MV-4-11 (cell line): ENCODE measurements at regions not wholly inside any gene's neighbourhood (a gene's known extent, or its start where the extent isn't known, plus 50 kb on each side); places are given as distances from the start of the nearest gene placed in this dataset.
"Not testable (repeated sequence)": the region's sequence is repeated elsewhere in the genome, so short reads cannot be mapped to it uniquely, and the experiment has no call there.

Source experiments
- DNase-seq: peaks from one replicate; lab custom pipeline; 2025; lab: John Stamatoyannopoulos, UW

DNA sequence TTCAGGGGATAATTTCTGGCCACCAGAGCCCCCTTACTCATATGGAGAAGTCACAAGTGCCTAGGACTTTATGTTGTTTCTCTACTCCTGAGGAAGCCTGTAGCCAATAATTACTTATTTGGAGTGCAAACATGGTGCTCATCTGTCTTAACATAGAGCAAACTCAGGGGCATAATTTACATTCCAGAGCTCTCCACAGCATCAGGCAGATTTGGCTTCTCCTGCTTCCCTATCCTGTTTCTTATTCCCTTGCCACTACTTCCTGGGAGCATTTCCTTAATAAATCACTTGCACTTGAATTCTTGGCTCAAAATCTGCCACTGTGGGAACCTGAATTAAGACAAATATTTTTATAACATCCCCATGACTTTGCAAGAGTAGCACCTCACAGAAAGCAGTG, 960.9 kb downstream of the SOCS6 start:
- no peak for DNase-seq

DNA sequence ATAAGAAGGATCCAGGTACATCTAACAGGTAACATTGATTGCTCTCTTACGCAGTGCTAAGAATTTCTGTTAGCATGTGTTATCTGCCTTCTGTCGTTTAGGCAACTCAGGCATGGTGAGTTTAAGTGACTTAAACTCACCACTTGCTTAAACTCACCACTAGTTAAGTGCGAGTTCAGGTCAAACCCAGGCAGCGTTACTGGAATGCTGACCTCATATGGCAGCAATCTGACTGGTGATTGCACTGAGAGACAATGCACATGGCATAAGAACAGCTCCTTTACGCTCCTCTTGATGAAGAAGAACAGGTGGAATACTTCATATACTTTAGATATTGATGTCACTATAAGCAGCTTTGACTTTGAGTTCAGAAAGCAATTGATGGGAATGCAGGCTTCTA, 954.1 kb downstream of the SOCS6 start:
- DNase-seq, result no peak

DNA sequence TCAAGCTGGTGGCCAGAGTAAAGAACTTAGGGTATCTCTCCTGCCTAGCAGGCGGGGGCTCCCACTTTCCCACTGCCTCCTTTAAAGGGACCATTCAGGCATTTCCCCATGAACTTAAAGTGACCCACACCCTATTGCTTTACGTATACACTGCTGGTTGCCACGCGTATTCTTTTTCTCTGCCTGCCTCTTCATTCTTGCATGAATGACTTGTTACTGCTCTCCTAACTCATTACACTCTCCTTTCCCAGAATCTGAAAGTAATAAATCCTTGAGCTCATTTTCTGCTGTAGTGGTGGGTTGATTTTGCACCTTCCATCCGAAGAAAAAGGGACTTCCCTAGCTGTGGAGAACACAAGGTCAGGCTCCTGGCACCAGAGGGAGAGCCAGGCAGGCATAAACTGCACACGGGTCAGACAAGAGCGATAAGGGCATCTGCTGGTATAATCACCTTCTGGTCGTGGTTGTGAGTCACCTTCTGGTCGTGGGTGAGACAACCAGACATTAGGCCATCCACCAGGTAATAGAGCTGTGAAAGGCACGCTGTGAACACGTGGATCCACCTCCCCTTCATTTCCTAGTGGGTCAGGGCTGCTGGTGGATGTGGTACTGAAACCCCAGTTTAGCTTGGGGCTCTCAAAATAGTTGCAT, 950.3 kb downstream of the SOCS6 start:
- DNase-seq, result no peak

DNA sequence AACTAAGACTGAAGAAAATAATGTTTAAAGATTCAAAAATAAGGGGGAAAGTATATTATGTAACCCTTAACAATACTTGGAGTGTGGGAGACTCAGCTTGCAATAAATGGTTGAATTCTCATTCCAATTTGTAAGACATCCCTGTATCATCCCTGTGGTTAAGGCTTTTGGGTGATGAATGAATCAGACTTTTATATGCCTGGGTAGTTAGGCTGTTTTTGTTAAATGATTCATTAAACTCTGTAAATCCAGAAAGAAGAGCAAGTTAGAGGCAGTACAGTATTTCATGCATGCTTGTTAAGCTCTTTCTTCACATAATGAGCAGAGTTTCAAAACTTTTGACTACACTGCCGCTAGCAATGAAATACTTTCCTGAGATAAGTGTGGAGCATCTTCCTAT, 948.8 kb downstream of the SOCS6 start:
- no peak for DNase-seq

DNA sequence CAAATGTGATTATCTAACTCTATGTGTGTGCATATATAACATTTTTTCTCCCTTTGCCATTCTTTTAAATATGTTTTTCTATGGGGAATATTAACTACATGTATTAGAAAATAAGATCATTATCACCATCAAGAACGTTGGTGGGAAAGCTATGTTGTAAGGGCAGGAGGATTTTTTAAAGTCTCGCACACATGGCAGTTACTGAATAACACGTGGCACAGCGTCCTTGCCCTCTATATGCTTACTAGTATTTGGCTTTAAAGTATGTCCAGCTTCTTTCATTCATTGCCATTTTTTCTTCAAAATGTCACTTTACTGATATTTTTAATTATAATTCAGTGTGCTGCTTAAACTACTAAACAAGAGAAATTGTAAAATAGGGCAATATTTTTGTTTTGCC, 944.3 kb downstream of the SOCS6 start:
- no peak for DNase-seq

DNA sequence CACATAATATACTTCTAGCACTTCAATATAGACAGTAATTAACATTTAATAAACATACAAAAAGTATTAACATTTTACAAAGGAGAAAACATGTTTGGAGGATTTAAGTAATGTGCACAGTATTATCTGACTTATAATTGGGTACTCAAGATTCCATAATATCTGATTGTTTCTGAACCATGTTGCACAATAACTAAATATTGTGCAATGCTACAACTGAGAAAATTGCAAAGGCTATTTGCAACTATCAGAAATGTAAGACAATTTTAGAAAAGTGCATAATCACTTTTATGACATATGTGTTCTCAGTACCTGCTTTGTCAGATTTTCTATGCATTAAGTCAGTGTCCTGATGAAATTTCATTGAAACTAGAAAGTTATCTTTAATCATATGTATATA, 934.6 kb downstream of the SOCS6 start:
- no peak for DNase-seq

DNA sequence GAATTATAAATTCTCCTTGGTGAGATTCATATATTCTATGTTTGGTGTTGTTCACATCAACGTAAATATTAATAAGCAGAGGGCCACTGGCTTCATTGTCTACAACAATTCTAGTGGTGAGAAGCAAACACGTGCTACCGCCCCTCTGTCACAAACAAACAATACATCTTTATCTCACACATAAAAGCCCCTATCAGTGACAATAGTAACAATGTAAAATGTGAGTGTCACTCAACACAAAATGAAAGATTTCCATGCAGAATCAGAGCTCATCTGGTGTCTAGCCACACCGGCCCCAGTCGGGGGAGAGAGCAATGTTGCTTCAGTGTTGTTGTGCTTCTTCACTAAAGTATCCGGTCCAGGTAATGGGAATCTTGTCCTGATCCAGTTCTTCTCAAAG, 932.6 kb downstream of the SOCS6 start:
- DNase-seq, result no peak

DNA sequence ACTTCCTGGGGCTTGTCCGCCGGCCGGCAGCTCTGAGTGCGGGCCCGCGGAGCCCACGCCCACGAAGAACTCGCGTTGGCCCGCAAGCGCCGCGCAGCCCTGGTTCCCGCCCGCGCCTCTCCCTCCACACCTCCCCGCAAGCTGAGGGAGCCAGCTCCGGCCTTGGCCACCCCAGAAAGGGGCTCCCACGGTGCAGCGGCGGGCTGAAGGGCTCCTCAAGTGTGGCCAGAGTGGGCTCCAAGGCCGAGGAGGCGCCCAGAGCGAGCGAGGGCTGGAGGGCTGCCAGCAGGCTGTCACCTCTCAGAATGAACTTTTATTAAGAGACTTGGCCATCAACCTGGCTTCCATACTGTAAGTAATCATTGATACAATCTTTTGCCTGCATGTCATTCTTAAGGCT, 923.9 kb downstream of the SOCS6 start:
- not testable (repeated sequence) for DNase-seq

DNA sequence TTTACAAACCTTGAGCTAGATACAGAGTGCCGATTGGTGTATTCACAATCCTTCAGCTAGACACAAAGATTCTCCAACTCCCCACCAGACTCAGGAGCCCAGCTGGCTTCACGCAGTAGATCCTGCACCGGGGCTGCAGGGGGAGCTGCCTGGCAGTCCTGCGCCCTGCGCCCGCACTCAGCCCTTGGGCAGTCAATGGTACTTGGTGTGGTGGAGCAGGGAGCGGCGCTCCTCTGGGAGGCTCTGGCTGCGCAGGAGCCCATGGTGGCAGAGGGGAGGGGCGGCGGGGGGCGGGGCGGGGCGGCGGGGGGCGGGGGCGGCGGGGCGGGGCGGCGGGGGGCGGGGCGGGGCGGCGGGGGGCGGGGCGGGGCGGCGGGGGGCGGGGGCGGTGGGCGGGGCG, 923.4 kb downstream of the SOCS6 start:
- no peak for DNase-seq

DNA sequence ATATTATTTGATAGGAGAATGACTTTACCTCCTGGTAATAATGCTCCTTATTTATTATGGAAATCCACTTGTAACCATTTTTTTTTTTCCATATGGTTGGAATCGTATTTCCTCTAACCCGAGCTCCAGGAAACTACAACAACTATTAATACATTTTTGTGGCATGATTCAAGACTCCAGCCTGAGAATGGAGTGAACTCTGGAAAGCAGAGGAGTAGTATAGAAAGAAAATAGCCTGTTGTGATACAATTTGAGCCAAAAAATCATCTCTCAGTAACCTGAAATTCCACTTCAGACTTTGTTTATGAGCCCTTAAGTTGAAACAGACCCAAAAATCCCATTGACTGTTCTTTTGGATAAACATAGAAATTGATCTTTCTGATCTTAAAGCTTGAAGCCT, 921.1 kb downstream of the SOCS6 start:
- DNase-seq, result no peak

DNA sequence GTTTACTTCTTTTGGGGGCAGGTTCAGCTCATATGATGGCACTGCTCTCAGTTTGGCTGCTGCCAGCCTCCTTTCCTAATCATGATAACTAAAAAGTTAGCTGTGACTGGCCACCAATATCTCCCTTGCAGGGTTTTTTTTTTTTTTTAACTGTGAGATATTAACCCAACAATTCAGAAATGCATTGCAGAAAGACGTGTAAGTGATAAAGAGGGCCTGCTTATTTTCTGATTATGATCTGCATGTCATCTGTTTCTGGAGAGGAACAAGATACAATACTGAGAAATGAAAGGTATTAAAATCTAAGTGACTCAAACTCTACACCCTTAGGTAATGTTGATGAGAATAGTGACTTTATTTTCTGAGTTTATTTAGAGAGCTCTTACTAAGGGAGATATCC, 905.6 kb downstream of the SOCS6 start:
- DNase-seq, result no peak

DNA sequence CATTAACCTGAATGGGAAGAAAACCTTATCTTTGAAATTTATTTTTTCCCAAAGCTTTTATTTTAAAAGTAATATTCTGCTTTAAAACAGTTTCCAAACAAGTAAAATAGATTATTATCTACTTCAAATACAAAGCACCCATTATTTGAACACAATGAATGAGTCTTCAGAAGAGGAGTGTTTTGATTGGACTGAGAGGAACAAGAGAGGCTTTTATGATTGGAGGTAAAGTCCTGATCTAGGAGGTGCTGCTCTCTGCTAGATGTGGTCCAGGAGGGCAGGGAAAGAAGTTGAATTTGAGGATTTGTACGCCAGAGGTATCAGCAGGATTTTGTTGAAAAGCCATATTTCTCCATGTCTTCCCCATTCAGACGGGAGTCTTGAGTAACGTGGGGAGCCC, 900.7 kb downstream of the SOCS6 start:
- no peak for DNase-seq

DNA sequence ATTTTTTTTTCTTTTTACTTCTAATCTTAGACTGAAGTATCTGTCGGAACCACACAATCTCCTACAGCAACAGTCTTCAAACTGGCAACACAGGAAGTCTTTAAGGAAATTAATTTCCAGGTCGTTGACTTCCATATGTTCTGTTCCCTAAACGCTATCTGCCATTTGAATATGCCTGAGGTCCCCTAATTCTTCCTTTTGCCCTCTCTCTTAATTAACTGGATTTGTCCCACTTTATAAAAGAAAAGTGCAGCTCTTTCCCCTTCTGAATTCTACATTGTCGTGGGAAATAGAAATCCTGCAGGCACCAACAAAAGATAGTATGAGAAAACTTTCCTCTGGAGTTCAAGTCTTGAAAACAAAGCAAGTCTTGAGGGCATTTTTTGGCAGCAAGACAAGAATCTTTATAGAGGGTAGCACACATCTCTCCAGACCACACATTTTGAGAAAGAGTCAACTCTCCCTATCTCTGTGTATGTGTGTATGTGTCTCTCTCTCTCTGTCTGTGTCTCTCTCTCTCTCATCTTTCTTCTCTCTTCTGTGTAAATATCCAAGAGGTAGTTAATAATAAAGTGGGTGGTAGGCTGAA, 879.8 kb downstream of the SOCS6 start:
- no peak for DNase-seq

DNA sequence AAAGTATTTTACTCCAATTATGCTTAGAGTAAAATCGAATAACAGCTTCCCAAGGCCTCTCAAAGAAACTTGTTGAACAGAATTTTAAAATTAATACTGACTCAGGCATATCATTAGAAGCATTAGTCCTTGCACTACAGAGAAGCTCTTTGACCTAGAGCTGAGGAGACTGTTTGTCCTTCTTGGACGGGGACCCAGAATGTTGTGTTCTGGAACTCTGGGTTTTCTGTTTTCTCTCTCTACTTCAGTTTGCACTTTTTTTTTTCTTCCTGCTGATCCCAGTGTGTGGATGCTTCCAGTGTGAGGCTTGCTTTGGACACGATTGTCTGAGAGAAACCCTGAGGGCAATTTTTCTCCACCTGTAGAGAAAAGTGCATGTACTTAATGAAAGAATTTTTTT, 847.6 kb downstream of the SOCS6 start:
- DNase-seq, result no peak

DNA sequence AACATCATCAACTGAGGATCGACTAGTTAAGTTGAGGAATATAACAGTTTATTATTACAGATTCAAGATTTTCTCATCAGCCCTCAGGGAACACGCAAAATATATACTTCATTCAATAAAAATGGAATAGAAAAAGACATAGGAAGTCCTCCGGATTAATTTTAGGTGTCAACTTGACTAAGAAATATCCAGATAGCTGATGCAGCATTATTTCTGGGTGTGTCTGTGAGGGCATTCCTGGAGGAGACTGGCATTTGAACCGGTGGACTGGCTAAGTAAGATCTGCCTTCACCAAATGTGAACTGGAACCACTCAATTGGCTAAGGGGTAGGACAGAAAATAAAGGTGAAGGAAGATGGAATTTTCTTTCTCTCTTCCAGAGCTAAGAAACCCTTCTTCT, 845.3 kb downstream of the SOCS6 start:
- DNase-seq, result no peak

DNA sequence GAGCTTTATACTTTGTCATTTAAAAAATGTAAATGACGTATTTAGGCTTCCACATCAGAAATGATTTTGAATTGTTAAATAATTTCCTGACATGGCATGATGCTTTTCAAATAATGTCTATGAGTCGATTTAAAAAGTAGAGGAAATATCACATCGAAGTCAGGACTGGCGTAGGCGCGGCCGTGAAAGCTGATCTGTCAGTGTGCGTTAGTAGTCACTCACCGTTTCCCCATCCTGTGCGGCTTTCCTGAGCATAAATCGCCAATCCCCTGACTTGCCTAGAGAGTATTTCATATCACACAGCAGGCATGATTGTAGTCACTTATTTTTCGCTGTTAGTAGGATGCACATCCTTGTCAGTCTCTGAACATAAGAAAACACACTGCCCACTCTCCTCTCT, 843.1 kb downstream of the SOCS6 start:
- no peak for DNase-seq

DNA sequence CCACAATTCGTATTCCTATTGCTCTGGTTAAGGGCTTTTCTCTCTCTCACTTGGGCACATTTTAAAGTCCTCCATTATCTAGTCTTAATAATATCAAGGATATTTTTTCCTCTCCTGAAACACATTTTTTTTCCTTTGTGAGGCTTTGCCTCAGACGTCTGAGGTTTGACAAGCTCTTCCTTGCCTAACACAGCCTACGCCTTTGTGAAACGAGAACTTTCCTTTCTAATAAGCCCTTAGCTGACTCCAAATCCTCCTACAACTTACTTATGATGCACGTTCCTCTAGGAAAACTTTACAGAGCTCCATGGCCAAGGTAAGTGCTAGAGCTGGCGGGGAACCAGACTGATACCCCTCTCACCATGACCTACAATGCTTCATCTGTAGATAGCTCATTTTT, 841.5 kb downstream of the SOCS6 start:
- no peak for DNase-seq

DNA sequence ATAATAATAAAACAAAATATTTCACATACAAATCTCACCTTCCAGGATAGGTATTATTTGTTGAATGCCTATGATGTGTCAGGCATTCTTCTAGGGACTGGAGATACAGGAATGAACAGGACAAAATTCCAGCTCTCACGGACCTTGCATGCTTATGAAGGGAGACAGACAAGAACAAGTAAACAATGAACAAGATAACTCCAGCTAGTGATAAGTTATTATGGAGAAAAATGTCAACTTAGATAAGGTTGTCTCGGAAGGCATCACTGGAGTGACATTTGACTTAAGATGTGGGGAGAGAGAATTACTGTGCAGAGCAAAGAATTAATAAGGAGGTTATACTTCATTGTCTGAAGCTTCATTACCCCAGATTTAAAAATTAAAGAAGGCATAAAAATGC, 836.7 kb downstream of the SOCS6 start:
- DNase-seq, result no peak

DNA sequence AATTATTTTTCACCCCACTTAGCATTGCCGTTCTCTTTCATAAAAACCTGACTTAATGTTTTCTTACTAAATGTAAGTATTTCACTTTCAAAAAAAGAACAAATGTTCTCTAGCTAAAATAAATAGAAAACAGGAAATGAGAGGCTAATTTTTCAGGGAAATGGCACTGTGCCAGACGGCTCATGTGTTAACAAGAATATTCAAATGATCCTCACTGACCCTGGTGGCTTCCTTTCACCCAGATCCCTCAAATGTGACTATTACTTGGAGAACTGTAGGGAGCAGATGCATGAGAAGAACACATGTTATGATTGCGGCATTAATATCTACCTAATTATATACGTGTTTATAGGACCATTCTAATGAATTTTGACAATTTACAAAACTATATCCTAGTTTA, 827.7 kb downstream of the SOCS6 start:
- no peak for DNase-seq

DNA sequence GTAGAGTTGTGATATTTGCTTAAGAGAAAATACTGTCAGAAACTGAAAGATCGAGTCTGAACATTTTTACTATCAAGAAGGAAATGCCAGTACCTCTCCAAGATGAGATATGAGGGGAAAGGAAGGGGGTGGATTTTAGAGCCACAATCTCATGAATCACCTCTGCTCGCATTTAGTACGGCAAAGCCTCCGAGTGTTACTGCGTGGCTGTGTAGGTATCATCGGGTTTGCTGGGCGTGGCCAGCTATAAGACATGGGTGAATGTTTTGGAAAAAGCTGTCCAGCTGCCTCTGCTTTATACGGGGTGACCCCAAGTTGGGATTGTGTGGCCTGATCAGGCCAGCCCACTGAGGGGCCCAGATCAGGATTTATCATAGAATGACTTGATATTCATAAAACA, 826.4 kb downstream of the SOCS6 start:
- DNase-seq, result no peak

DNA sequence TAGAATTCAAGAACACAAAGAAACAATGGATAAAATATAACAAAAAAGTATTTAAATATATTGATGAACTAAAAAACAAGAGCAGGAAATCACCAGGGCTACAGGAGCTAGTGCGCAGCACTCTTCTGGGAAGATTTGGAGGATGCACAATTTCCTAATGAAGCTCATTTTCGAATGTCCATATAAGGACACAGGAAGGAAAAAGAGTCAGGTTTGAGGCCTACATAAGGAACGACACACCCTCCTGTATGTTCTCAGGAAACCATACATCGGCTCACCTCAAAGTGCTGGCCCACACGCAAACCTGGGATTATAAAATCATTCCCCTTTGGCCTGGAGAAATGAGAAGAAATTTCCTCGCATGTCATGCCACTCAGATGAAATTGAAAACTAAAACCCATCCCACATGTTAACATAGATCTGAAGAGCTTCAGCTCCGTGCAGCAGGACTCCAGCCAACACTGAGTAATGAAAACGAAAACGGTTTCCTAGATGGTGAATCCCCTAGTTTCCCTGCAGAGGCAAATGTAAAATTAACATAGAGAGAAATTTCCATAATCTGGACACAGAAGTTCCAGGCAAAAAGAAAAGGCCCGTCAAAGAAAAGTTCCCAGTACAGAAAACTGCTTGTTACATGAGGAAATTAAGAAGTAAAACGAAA, 825.8 kb downstream of the SOCS6 start:
- DNase-seq, result no peak

DNA sequence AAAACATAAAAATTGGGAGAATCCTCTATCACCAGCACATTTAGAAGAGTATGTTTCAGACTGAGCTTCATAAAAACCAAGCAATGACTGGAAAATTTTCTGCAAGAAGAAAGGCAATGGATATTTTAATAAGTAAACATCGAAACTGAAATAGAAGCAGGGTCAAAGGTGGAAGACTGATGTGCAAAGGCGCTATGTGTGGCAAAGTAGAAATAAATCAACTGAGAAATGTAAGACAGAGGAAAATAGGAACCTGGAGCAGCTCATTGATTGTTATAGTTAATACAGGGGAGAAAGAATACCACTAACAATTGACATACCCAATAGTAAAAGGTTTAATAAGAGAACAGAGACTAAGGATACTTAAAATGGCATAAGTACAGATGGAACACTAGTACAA, 818.4 kb downstream of the SOCS6 start:
- no peak for DNase-seq

DNA sequence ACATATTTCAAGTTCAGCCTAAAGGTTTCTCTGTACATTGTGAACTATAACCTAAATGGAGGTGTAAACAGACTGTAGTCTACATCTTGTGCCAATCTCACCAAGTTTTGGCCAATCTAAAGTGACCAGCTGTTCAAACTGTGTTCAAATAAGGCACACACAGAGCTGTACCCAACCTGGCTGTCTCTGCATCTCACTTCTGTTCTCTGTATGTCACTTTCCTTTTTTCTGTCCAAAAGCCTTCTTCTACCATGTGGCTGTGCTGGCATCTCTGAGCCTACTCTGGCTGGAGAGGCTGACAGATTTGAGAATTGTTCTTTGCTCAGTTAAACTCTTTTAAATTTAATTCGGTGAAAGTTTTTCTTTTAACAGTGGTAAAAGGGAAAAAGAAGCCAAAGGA, 817.9 kb downstream of the SOCS6 start:
- DNase-seq, result no peak

DNA sequence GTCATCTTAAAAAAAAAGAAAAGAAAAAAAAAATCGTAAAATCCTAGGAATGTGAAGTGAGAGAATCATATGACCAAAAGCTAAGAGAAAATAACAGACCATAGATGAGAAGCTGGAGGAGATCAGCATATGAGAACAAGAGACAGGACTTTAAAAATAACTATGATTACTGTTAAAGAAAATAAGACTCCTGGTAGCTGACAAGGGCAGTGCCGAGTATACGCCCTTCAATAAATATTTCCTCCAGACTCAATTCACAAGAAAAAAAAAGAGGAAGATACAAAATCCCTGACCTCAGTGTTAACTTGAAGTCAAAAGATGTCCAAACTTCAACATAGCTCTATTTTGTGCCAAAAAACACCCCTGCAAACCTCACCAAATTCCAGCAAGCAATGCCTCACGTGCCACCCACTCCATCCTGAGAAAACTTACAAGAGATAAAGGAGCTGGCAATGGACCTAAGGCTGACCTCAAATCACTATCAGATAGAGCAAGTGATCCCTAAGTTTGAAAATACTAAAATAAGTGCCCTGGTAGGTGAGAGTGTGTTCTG, 817.2 kb downstream of the SOCS6 start:
- DNase-seq, result no peak
